ENCODE measurements at regions not wholly inside any gene's neighbourhood (a gene's known extent, or its start where the extent isn't known, plus 50 kb on each side); places are given as distances from the start of the nearest gene placed in this dataset.

DNA sequence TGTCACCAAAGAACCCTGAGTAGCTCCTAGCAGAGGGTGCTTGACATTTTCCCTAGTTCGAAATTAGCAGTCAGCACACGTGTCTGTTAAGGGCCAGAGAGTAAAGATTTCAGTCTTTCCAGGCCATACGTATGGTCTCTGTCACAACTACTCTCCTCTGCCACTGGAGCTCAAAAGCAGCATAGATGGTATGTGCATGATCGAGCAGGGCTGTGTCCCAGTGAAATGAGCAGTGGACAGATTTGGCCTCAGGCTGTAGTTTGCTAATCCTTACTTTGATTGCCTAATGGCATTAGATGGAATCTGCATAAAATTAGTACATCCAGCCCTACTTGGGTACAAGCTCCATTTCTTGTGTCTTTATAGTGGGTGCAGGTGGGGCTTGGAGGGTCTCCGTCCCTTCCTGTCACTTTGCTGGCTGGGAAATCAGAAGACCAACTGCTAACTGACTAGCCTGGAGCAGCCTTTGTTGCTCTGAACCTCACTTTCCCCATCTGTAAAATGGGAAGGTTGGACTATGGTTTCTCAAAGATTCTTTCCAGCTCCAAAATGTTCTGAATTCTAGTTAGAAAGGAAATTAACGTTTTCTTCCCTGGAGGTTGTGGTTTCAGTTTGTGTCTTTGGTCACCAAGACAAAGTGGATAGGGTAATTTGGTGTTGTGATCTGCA, 108.5 kb downstream of the GLI2 start:
- TF ChIP-seq CTCF (IDR thresholded peaks at IDR 0.05) (no peak), POLR2A (IDR thresholded peaks at IDR 0.05) (no peak)
